SU-DHL-6 (cell line): ENCODE measurements at regions not wholly inside any gene's neighbourhood (a gene's known extent, or its start where the extent isn't known, plus 50 kb on each side); places are given as distances from the start of the nearest gene placed in this dataset.

Source experiments
- EZH2phosphoT487 ChIP-seq: fragments of 200-600 bp; sonication (generic), shearing (Covaris generic); conservative IDR thresholded peaks from 2 replicates; pipeline ENCODE4 v1.6.1; 2018; ENCODE audit warnings: mild to moderate bottlenecking, antibody characterized with exemption, low read length, moderate library complexity, mixed read lengths
- TF ChIP-seq, protein P1 (sequence below): fragments of 200-600 bp; sonication (generic); IDR thresholded peaks from one replicate; pipeline ENCODE4 v1.5.1; 2017; ENCODE audit warnings: antibody characterized with exemption, mild to moderate bottlenecking, low read length, moderate library complexity; ENCODE audit not compliant: insufficient read depth, poor library complexity, severe bottlenecking

DNA sequence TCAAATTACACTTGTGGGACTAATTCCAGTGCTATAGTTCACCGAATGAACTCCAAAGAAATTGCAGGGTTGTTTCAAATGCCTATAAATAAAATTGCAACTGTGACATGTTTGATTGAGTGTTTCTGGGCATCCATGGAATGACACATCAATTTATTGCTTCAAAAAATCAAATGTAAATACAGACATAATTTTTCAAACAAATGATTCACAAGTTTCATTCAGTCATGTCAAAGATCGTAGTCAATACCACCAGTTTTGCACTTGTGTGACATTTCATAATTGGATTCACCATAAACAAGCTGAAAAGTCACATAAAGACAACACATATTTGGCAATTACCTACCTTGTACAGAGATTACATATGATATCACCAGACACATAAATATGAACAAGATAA lies 350.8 kb downstream of the CDH2 start:
- TF ChIP-seq EZH2phosphoT487, result no peak
- TF ChIP-seq, protein P1, sequence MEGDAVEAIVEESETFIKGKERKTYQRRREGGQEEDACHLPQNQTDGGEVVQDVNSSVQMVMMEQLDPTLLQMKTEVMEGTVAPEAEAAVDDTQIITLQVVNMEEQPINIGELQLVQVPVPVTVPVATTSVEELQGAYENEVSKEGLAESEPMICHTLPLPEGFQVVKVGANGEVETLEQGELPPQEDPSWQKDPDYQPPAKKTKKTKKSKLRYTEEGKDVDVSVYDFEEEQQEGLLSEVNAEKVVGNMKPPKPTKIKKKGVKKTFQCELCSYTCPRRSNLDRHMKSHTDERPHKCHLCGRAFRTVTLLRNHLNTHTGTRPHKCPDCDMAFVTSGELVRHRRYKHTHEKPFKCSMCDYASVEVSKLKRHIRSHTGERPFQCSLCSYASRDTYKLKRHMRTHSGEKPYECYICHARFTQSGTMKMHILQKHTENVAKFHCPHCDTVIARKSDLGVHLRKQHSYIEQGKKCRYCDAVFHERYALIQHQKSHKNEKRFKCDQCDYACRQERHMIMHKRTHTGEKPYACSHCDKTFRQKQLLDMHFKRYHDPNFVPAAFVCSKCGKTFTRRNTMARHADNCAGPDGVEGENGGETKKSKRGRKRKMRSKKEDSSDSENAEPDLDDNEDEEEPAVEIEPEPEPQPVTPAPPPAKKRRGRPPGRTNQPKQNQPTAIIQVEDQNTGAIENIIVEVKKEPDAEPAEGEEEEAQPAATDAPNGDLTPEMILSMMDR, result no peak
